GM10266 (cell line): ENCODE measurements at regions not wholly inside any gene's neighbourhood (a gene's known extent, or its start where the extent isn't known, plus 50 kb on each side); places are given as distances from the start of the nearest gene placed in this dataset.
"Not testable (repeated sequence)": the region's sequence is repeated elsewhere in the genome, so short reads cannot be mapped to it uniquely, and the experiment has no call there.

Experiments
- DNase-seq: peaks from one replicate; pipeline ENCODE4 v3.0.0; 2012; ENCODE audit errors: extremely low spot score
- CTCF ChIP-seq: IDR thresholded peaks from 2 replicates; pipeline ENCODE4 v1.5.1; 2012; ENCODE audit warnings: mild to moderate bottlenecking, low read depth; ENCODE audit not compliant: control insufficient read depth, insufficient read depth; ENCODE audit errors: missing control alignments

- DNase-seq: not testable (repeated sequence)
These were observed 153.5 kb upstream of the CHL1 start for GRCh38 chr3:42871-43744.

GRCh38 chr3:44028-44676 lies 152.4 kb upstream of the CHL1 start:
- TF ChIP-seq CTCF: no peak
- no peak for DNase-seq

More at GRCh38 chr3:42871-43744, 153.5 kb upstream of the CHL1 start:
- peak; percentile 35 for TF ChIP-seq CTCF

- not testable (repeated sequence) for DNase-seq
These were observed 151.6 kb upstream of the CHL1 start for GRCh38 chr3:44941-45340.

GRCh38 chr3:46576-46975 lies 150.0 kb upstream of the CHL1 start:
- TF ChIP-seq CTCF: no peak
- no peak for DNase-seq

- DNase-seq: not testable (repeated sequence)
These were observed 143.1 kb upstream of the CHL1 start for GRCh38 chr3:53441-53840.

- DNase-seq: no peak
- TF ChIP-seq CTCF: no peak
These were observed 142.3 kb upstream of the CHL1 start for GRCh38 chr3:54240-54639.

GRCh38 chr3:56672-57071 lies 139.9 kb upstream of the CHL1 start:
- DNase-seq: no peak
- no peak for TF ChIP-seq CTCF

GRCh38 chr3:59854-60253 lies 136.7 kb upstream of the CHL1 start:
- no peak for DNase-seq

More at GRCh38 chr3:59854-60253, 136.7 kb upstream of the CHL1 start:
- TF ChIP-seq CTCF: no peak
